ENCODE measurements at regions not wholly inside any gene's neighbourhood (a gene's known extent, or its start where the extent isn't known, plus 50 kb on each side); places are given as distances from the start of the nearest gene placed in this dataset.

DNA sequence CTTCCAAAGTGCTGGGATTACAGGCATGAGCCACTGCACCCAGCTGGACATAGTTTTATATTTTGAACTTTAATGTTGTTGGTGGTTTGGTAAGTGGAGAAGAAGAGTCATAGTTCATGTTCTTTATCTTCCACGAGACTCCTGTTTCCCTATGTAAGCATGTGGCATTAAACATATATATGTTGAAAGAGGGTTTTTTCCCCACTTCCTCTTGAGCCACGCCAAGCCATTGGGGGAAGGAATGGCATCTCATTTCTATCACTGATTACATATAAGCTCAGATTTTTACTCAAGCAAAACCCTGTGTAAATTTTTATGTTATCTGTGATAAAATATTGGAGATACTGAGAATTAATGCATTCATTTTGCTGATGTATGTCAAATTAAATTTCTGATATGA, 300.4 kb downstream of the PHF14 start:
- no TSS peak for BruUV-seq (replicated peaks)
- no peaks in the 10 kb centered on the region for H3K79me2 ChIP-seq (ENCODE audit: control insufficient read depth, insufficient read depth, low read length)
- FAIRE-seq, result no peak

DNA sequence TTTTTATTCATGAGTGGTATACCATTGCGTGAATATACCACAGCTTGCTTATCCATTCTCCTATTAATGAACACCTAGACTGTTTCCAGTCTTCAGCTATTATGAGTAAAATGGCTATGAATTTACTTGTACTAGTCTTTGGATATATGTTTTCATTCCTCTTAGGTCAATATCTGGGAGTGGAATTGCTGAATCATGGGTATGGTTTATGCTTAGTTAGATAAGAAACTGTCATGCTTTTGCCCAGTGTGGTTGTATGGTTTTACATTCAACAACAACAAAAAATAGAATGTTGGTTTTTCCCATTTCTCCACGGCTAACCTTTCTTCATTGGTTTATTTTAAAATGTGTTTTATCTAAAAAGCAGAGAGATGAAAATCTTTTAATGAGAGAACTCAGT, 308.3 kb downstream of the PHF14 start:
- H3K36me3 ChIP-seq (ENCODE audit: control insufficient read depth in 2 of 2, extremely low read depth in 1 of 2, insufficient read depth in 2 of 2, low read length in 2 of 2), result no peaks in the 10 kb centered on the region
- H3K4me3 ChIP-seq (replicated peaks in 1 of 3; ENCODE audit: insufficient read depth in 1 of 3, low read depth in 1 of 3, low read length in 3 of 3), result no peak overlapping the region
- BruUV-seq (replicated peaks), result no TSS peak
- no peaks in the 10 kb centered on the region for H3K27me3 ChIP-seq (ENCODE audit: control insufficient read depth in 2 of 2, insufficient read depth in 2 of 2, low read length in 2 of 2)
- ChIA-PET POLR2A (no interaction called here), CTCF (no interaction called here)
- no peak overlapping the region for H3K9ac ChIP-seq (replicated peaks; ENCODE audit: extremely low read depth, insufficient read depth, low read length)
- FAIRE-seq, result no peak
- no peak overlapping the region for H3K27ac ChIP-seq (ENCODE audit: insufficient read depth, low read depth, low read length)
- DNase-seq (ENCODE audit: low read depth, low spot score), result no peak
- dilution Hi-C loops (cut with MboI; ENCODE audit: extremely low pct_ligation_motif_present, low sequenced_read_pairs) (no loop called here), intact Hi-C loops (cut with micrococcal nuclease) (no loop called here)
- no peak overlapping the region for H3K4me2 ChIP-seq (ENCODE audit: insufficient read depth, low read length)
- TF ChIP-seq, protein P1, sequence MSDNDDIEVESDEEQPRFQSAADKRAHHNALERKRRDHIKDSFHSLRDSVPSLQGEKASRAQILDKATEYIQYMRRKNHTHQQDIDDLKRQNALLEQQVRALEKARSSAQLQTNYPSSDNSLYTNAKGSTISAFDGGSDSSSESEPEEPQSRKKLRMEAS (IDR thresholded peaks at IDR 0.05; ENCODE audit: insufficient read depth, insufficient read length), result no peak
- no peak for TF ChIP-seq FOS (IDR thresholded peaks at IDR 0.05; ENCODE audit: borderline replicate concordance, insufficient read depth, low read length)
- TF ChIP-seq POLR2A (IDR thresholded peaks at IDR 0.05; ENCODE audit: low read depth, low read length), result no peak
- TF ChIP-seq JUN (IDR thresholded peaks at IDR 0.05; ENCODE audit: borderline replicate concordance, insufficient read depth, insufficient read length, low read depth), result no peak
- TF ChIP-seq, protein P2, sequence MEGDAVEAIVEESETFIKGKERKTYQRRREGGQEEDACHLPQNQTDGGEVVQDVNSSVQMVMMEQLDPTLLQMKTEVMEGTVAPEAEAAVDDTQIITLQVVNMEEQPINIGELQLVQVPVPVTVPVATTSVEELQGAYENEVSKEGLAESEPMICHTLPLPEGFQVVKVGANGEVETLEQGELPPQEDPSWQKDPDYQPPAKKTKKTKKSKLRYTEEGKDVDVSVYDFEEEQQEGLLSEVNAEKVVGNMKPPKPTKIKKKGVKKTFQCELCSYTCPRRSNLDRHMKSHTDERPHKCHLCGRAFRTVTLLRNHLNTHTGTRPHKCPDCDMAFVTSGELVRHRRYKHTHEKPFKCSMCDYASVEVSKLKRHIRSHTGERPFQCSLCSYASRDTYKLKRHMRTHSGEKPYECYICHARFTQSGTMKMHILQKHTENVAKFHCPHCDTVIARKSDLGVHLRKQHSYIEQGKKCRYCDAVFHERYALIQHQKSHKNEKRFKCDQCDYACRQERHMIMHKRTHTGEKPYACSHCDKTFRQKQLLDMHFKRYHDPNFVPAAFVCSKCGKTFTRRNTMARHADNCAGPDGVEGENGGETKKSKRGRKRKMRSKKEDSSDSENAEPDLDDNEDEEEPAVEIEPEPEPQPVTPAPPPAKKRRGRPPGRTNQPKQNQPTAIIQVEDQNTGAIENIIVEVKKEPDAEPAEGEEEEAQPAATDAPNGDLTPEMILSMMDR (IDR thresholded peaks at IDR 0.05; ENCODE audit: extremely low read depth in 1 of 2, insufficient read depth in 1 of 2, low read depth in 1 of 2, low read length in 2 of 2), result no peak
- no peak for TF ChIP-seq GATA2 (IDR thresholded peaks at IDR 0.05; ENCODE audit: insufficient read depth, insufficient read length, low read depth, low read length)
- no peak for TF ChIP-seq EZH2 (IDR thresholded peaks at IDR 0.05; ENCODE audit: borderline replicate concordance, low read depth, low read length, severe bottlenecking)
- no peak for TF ChIP-seq POLR2AphosphoS5 (IDR thresholded peaks at IDR 0.05; ENCODE audit: insufficient read depth, low read depth, low read length)
- no peak for TF ChIP-seq MYC (IDR thresholded peaks at IDR 0.05; ENCODE audit: low read depth, low read length)
- H2AFZ ChIP-seq (ENCODE audit: low read depth, low read length), result no peak overlapping the region
- no peaks in the 10 kb centered on the region for H3K9me1 ChIP-seq (replicated peaks; ENCODE audit: control insufficient read depth, extremely low read depth, insufficient read depth, low read length)
- no peaks in the 10 kb centered on the region for H3K9me3 ChIP-seq (replicated peaks; ENCODE audit: control insufficient read depth, insufficient read depth, low read length)
- H4K20me1 ChIP-seq (replicated peaks; ENCODE audit: control insufficient read depth, extremely low read depth, insufficient read depth, low read length), result no peaks in the 10 kb centered on the region
- H3K79me2 ChIP-seq (ENCODE audit: control insufficient read depth, insufficient read depth, low read length), result no peaks in the 10 kb centered on the region
- no peaks in the 10 kb centered on the region for H3K4me1 ChIP-seq (ENCODE audit: control insufficient read depth, extremely low read depth, insufficient read depth, low read length)

More for the DNA sequence above, 300.4 kb downstream of the PHF14 start:
- Histone ChIP-seq H4K20me1 (replicated peaks; ENCODE audit: control insufficient read depth, extremely low read depth, insufficient read depth, low read length) (no peaks in the 10 kb centered on the region), H3K9ac (replicated peaks; ENCODE audit: extremely low read depth, insufficient read depth, low read length) (no peak overlapping the region), H3K36me3 (ENCODE audit: control insufficient read depth in 2 of 2, extremely low read depth in 1 of 2, insufficient read depth in 2 of 2, low read length in 2 of 2) (no peaks in the 10 kb centered on the region), H3K27me3 (ENCODE audit: control insufficient read depth in 2 of 2, insufficient read depth in 2 of 2, low read length in 2 of 2) (no peaks in the 10 kb centered on the region), H3K9me1 (replicated peaks; ENCODE audit: control insufficient read depth, extremely low read depth, insufficient read depth, low read length) (no peaks in the 10 kb centered on the region), H2AFZ (ENCODE audit: low read depth, low read length) (no peak overlapping the region), H3K27ac (ENCODE audit: insufficient read depth, low read depth, low read length) (no peak overlapping the region), H3K4me3 (replicated peaks in 1 of 3; ENCODE audit: insufficient read depth in 1 of 3, low read depth in 1 of 3, low read length in 3 of 3) (no peak overlapping the region), H3K4me2 (ENCODE audit: insufficient read depth, low read length) (no peak overlapping the region), H3K4me1 (ENCODE audit: control insufficient read depth, extremely low read depth, insufficient read depth, low read length) (no peaks in the 10 kb centered on the region), H3K9me3 (replicated peaks; ENCODE audit: control insufficient read depth, insufficient read depth, low read length) (no peaks in the 10 kb centered on the region)
- TF ChIP-seq POLR2A (IDR thresholded peaks at IDR 0.05; ENCODE audit: low read depth, low read length), result no peak
- TF ChIP-seq JUN (IDR thresholded peaks at IDR 0.05; ENCODE audit: borderline replicate concordance, insufficient read depth, insufficient read length, low read depth), result no peak
- TF ChIP-seq, protein P1 (IDR thresholded peaks at IDR 0.05; ENCODE audit: insufficient read depth, insufficient read length), result no peak
- no peak for TF ChIP-seq EZH2 (IDR thresholded peaks at IDR 0.05; ENCODE audit: borderline replicate concordance, low read depth, low read length, severe bottlenecking)
- no peak for TF ChIP-seq MYC (IDR thresholded peaks at IDR 0.05; ENCODE audit: low read depth, low read length)
- no peak for DNase-seq (ENCODE audit: low read depth, low spot score)
- dilution Hi-C loops (cut with MboI; ENCODE audit: extremely low pct_ligation_motif_present, low sequenced_read_pairs), result no loop called here
- POLR2A ChIA-PET, result no interaction called here
- intact Hi-C loops (cut with micrococcal nuclease), result no loop called here
- CTCF ChIA-PET, result no interaction called here

Data from endothelial cell of umbilical vein (primary cell).